ENCODE measurements at regions not wholly inside any gene's neighbourhood (a gene's known extent, or its start where the extent isn't known, plus 50 kb on each side); places are given as distances from the start of the nearest gene placed in this dataset.

- FAIRE-seq (peak; percentile 9), DNase-seq (ENCODE audit: insufficient read length) (no peak)
Observed at GRCh38 chr1:39110325-39110851, 84.2 kb downstream of the NDUFS5 start.

GRCh38 chr1:39110882-39111281 lies 84.7 kb downstream of the NDUFS5 start:
- FAIRE-seq (no peak), DNase-seq (ENCODE audit: insufficient read length) (no peak)
- no peak for TF ChIP-seq POLR2AphosphoS5 (IDR thresholded peaks at IDR 0.05; ENCODE audit: low read depth, low read length)
- no peak for TF ChIP-seq TAF1 (IDR thresholded peaks at IDR 0.05; ENCODE audit: borderline replicate concordance, low read depth, low read length)
- TF ChIP-seq POLR2A (IDR thresholded peaks at IDR 0.05; ENCODE audit: low read depth, low read length), result no peak

More at GRCh38 chr1:39110325-39110851, 84.2 kb downstream of the NDUFS5 start:
- TF ChIP-seq POLR2A (IDR thresholded peaks at IDR 0.05; ENCODE audit: low read depth, low read length) (no peak), POLR2AphosphoS5 (IDR thresholded peaks at IDR 0.05; ENCODE audit: low read depth, low read length) (no peak), TAF1 (IDR thresholded peaks at IDR 0.05; ENCODE audit: borderline replicate concordance, low read depth, low read length) (no peak)

GRCh38 chr1:39113109-39113743 lies 87.1 kb downstream of the NDUFS5 start:
- TF ChIP-seq TAF1 (IDR thresholded peaks at IDR 0.05; ENCODE audit: borderline replicate concordance, low read depth, low read length) (no peak), POLR2AphosphoS5 (IDR thresholded peaks at IDR 0.05; ENCODE audit: low read depth, low read length) (no peak), POLR2A (IDR thresholded peaks at IDR 0.05; ENCODE audit: low read depth, low read length) (no peak)
- DNase-seq (ENCODE audit: insufficient read length), result no peak
- FAIRE-seq, result no peak

DNA sequence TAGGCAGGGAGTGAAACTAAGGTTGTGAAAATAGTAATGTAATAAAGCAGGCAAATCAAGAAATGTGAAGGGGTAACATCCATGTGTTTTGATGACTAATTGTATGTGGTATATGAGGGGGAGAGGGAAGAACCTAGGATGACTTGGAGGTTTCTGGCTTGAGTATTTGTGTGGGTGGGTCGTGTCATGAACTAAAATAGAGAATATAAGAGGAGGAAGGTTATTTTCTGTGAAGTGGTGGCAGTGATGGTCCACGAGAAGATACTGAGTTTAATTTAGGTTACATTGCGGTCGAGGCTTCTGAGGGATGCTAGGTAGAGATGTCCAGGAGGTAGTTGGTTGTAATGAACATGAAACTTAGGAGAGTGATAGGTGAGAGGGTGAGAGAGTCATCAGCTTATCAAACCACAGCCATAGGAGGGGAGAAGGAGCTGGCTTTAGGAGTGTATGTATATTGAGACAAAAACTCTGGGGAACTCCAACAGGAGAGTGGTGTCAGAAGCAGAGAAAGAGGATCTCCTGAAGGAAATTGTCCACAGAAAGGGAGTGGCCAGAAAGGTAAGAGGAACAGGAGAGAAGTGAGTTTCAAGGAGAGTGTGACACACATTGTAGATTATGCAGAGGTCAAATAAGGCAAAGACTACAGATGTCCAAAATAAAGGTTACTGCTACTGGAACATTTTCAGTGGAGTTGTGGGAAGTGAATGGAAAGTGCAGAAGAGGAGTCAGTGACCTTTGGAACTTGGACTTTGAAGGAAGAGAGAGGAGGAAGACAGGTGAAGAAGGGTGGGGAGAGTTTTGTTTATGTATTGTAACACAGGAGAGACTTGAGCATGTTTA lies 89.0 kb upstream of the MACF1 start:
- FAIRE-seq (no peak), DNase-seq (ENCODE audit: insufficient read length) (no peak)
- TF ChIP-seq POLR2AphosphoS5 (IDR thresholded peaks at IDR 0.05; ENCODE audit: low read depth, low read length) (no peak), TAF1 (IDR thresholded peaks at IDR 0.05; ENCODE audit: borderline replicate concordance, low read depth, low read length) (no peak), POLR2A (IDR thresholded peaks at IDR 0.05; ENCODE audit: low read depth, low read length) (no peak)

DNA sequence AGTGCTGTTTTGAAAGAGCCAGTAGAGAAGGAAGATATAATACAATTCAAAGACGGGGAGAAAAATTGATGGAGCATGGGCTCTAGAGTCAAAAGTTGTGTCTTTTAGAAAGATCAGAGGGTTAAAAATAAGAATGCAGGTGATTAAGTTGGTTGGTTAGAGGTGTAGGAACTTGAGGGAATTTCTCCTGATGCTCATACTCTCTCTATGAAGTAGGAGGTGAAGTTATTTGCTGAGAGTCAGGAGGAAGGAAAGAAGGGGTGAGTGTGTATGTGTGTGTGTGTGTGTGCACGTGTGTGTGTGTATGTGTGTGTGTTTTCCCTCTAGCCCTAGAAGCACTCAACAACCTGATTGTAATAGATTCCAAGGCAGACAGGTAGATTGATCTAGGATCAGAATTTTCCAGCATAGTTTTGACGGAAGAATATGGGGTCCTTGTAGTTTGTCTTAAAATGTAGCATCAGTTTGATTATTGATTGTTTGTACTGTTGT lies 88.3 kb upstream of the MACF1 start:
- FAIRE-seq, result no peak
- TF ChIP-seq POLR2A (IDR thresholded peaks at IDR 0.05; ENCODE audit: low read depth, low read length), result no peak
- TF ChIP-seq POLR2AphosphoS5 (IDR thresholded peaks at IDR 0.05; ENCODE audit: low read depth, low read length), result no peak
- no peak for TF ChIP-seq TAF1 (IDR thresholded peaks at IDR 0.05; ENCODE audit: borderline replicate concordance, low read depth, low read length)
- no peak for DNase-seq (ENCODE audit: insufficient read length)

GRCh38 chr1:39116860-39117728 lies 87.4 kb upstream of the MACF1 start:
- DNase-seq (ENCODE audit: insufficient read length) (no peak), FAIRE-seq (no peak)
- TF ChIP-seq POLR2A (IDR thresholded peaks at IDR 0.05; ENCODE audit: low read depth, low read length) (no peak), TAF1 (IDR thresholded peaks at IDR 0.05; ENCODE audit: borderline replicate concordance, low read depth, low read length) (no peak), POLR2AphosphoS5 (IDR thresholded peaks at IDR 0.05; ENCODE audit: low read depth, low read length) (no peak)

DNA sequence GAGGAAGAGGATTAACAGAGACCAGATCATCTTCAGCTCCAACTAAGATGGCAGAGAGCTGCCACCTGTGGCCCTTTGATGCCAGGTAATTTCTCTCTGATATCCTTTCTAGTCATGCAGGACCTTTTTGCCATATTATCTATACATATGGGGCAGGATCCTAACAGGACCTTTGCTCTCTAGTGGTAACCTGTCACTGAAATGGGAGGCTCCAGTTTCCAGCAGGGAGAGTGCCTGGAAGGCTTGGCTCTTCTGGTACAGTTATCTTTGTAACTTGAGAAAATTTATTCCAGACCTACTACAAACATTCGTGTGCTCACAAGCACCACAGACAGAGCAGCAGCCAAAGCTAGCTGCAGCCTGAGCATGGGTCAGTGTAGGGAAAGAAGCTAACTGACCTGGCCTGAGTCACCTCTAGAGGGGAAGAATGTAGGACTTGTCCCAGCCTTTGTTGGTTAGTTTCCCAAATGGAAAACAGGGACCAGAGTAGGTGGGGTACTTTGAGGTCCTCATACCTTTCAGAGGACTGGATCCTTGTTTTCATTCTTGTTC lies 86.5 kb upstream of the MACF1 start:
- FAIRE-seq (no peak), DNase-seq (ENCODE audit: insufficient read length) (no peak)
- TF ChIP-seq TAF1 (IDR thresholded peaks at IDR 0.05; ENCODE audit: borderline replicate concordance, low read depth, low read length) (no peak), POLR2AphosphoS5 (IDR thresholded peaks at IDR 0.05; ENCODE audit: low read depth, low read length) (no peak), POLR2A (IDR thresholded peaks at IDR 0.05; ENCODE audit: low read depth, low read length) (no peak)

- TF ChIP-seq TAF1 (IDR thresholded peaks at IDR 0.05; ENCODE audit: borderline replicate concordance, low read depth, low read length), result no peak
- no peak for TF ChIP-seq POLR2A (IDR thresholded peaks at IDR 0.05; ENCODE audit: low read depth, low read length)
- FAIRE-seq, result no peak
- no peak for DNase-seq (ENCODE audit: insufficient read length)
Observed at GRCh38 chr1:39122056-39122455, 82.4 kb upstream of the MACF1 start.

DNA sequence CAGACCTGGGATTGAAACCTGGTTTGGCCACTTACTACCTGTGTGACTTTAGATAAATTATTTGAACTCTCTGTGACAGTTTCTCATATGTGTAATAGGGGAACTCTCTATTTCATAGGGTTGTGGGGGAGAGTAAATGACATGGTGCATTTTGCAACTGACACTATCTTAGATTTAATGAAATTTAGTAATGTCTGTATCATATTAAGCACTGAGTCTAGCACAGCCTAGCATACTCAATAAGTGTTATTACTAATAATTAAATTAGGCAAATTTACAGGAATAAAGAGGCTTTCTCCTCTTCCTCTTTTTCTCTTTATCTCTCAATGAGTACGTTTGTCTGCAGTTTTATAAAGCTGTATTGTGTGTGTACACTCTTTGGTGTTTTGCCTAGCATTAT lies 80.2 kb upstream of the MACF1 start:
- FAIRE-seq (no peak), DNase-seq (ENCODE audit: insufficient read length) (no peak)
- TF ChIP-seq POLR2A (IDR thresholded peaks at IDR 0.05; ENCODE audit: low read depth, low read length), result no peak
- no peak for TF ChIP-seq TAF1 (IDR thresholded peaks at IDR 0.05; ENCODE audit: borderline replicate concordance, low read depth, low read length)
- TF ChIP-seq POLR2AphosphoS5 (IDR thresholded peaks at IDR 0.05; ENCODE audit: low read depth, low read length), result no peak

- TF ChIP-seq POLR2A (IDR thresholded peaks at IDR 0.05; ENCODE audit: low read depth, low read length) (no peak), TAF1 (IDR thresholded peaks at IDR 0.05; ENCODE audit: borderline replicate concordance, low read depth, low read length) (no peak), POLR2AphosphoS5 (IDR thresholded peaks at IDR 0.05; ENCODE audit: low read depth, low read length) (no peak)
- FAIRE-seq, result no peak
- DNase-seq (ENCODE audit: insufficient read length), result no peak
Observed at GRCh38 chr1:39127513-39127912, 77.0 kb upstream of the MACF1 start.

GRCh38 chr1:39128126-39128525 lies 76.4 kb upstream of the MACF1 start:
- DNase-seq (ENCODE audit: insufficient read length) (no peak), FAIRE-seq (no peak)
- no peak for TF ChIP-seq TAF1 (IDR thresholded peaks at IDR 0.05; ENCODE audit: borderline replicate concordance, low read depth, low read length)
- no peak for TF ChIP-seq POLR2A (IDR thresholded peaks at IDR 0.05; ENCODE audit: low read depth, low read length)
- TF ChIP-seq POLR2AphosphoS5 (IDR thresholded peaks at IDR 0.05; ENCODE audit: low read depth, low read length), result no peak

Data from GM12892 (cell line).